Skin epidermis (tissue), 12 donors: ENCODE measurements at regions not wholly inside any gene's neighbourhood (a gene's known extent, or its start where the extent isn't known, plus 50 kb on each side); places are given as distances from the start of the nearest gene placed in this dataset.

Experiments
- H3K27ac ChIP-seq, 21 experiments: fragments of 200-600 bp; sonication (generic) in 11 of 21; one replicate each; pipeline ENCODE4 v1.5.0; 2020; ENCODE audit warnings: mild to moderate bottlenecking in 3 of 21, inconsistent platforms in 2 of 21, moderate library complexity in 2 of 21
- H3K4me3 ChIP-seq, 7 experiments: fragments of 200-600 bp; sonication (generic) in 2 of 7; one replicate each; pipeline ENCODE4 v1.5.0; 2020; ENCODE audit warnings: inconsistent platforms in 2 of 7, mild to moderate bottlenecking in 2 of 7, moderate library complexity in 1 of 7

DNA sequence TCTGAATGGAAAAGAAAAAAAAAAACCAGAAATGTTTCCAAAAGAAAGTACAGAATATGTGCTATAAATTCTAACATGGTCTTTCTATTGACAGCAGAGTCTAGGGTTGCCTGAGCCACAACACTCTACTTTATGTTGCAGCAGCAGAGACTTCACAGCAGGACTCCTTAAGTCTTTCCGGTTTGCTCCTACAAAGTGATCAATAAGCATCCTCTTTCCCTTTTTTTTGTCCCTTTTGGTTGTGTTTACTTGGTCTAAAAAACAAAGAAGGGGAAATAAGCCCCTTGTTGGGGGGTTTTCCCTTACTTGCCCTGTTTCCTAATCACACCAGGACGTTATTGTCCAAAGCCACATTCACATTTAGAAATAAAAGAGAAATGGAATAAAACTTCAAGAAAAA, 163.1 kb upstream of the MPPED2 start:
- Histone ChIP-seq H3K27ac (no peak overlapping the region), H3K4me3 (no peak overlapping the region)

DNA sequence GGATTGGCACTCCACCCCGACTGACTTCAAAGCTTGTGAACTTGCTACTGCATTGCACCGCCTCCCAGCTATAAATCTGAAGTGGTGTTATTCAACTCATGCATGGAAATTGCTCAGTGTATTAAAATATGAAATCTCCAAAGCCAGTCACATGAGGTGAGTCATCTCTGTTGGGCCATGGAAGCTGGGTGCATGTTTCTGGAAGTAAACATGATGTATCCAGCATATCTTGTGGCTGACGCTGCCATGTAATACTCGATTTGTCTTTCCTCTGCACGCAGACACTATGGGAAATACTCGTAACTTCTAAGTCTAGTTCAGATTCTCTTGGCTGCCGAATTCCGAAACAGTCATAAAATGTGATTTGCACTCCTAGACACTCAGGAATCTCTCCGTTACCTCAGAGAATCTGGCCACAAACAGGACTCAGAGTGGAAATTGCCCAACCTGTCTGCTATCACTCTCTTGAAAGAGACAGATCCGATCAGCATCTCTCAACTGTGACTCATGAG, 154.9 kb upstream of the MPPED2 start:
- H3K27ac ChIP-seq, result no peak overlapping the region
- H3K4me3 ChIP-seq, result no peak overlapping the region

DNA sequence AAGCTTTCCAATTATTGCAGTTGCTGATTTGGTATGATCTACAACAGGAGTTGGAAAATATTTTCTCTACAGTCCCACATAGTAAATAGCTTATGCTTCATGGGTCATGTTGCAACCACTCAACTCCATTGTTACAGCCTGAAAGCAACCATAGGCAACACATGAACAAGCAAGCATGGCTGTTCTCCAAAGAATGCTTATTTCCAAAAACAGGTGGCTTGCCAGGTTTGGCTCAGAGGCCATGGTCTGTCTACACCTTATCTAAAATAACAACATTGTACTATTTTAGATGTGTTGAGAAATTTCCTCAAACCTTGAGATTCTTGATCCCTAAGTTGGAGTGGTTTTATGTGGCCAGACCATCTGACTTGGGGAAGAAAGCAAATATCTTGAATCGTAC, 153.9 kb upstream of the MPPED2 start:
- Histone ChIP-seq H3K27ac (no peak overlapping the region), H3K4me3 (no peak overlapping the region)

DNA sequence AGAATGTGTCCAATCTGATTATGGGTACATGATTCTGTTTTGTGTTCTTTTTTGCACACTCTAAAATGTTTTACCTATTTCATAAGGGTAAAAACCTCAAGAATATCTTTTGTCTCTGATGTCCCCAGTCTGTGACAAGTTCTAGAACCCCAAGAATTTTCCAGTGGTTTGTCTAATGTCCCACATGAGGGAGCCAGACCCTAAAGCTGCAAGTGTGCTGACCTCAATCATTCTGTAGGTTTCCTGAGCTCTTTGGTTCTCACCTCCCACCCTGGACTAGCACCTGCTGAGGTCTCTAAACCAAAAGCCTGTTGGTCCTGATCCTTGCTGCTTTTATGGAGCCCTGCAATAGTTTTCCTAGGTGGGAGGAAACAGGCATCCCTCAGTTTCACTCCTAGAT, 149.8 kb upstream of the MPPED2 start:
- no peak overlapping the region for H3K4me3 ChIP-seq
- no peak overlapping the region for H3K27ac ChIP-seq

DNA sequence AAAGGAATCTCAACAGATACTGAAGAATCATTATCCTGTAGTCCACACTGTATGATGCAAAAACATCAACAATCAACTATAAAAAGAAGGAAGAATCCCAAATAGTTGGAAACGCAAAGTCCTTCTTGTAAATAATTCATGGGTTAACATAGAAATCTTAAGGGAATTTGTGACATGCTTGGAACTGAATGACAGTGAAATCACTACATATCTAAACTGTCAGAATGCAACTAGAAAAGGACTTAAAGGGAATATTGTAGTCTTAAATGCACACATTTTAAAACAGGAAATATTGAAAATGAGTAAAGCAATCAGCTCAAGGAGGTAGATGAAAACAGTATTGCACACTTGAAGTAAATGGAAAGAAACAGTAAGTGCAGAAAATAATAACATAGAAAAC, 147.6 kb upstream of the MPPED2 start:
- H3K4me3 ChIP-seq, result no peak overlapping the region
- H3K27ac ChIP-seq, result no peak overlapping the region

DNA sequence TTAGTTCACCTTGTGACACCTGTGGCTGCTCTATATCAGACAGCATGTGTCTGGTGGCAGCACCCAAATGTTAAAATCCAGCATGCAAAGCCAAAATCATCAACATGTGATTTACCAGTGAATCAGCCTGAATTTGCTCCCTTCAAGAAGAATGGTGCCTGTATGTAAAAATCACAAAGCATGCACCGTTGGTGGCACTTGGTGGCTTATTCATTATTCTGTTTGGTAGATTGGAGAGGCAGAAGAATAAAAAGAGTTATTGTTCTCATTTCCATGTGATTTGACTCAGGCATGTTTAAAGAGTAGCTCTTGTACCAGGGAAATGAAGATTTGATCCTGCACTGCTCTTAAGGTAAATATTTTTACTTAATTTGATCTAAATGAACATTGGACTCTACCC, 143.9 kb upstream of the MPPED2 start:
- Histone ChIP-seq H3K4me3 (no peak overlapping the region), H3K27ac (no peak overlapping the region)

DNA sequence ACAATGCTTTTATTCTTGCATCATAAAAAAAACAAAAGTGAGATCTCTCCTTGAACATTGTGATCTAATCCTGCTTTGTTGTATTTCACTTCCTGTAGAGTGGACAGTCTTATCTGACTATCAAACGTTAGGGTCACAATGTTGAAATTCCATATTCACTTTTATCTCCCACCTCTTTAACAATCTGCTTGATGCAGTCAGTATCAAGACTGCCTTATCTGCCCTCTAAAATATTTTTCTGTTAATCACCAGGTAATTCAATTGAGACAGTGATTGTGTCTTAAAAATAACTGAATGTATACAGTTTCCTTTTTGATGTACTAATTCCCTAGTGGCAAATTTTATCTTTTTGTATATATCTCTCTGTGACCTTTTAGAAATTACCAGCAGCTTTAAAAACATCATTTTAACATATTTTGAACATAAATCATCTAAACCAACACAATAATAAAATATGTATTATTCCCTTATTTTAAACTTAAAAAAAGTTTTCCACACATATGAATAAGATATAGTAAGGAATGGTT, 143.1 kb upstream of the MPPED2 start:
- Histone ChIP-seq H3K27ac (no peak overlapping the region), H3K4me3 (no peak overlapping the region)

DNA sequence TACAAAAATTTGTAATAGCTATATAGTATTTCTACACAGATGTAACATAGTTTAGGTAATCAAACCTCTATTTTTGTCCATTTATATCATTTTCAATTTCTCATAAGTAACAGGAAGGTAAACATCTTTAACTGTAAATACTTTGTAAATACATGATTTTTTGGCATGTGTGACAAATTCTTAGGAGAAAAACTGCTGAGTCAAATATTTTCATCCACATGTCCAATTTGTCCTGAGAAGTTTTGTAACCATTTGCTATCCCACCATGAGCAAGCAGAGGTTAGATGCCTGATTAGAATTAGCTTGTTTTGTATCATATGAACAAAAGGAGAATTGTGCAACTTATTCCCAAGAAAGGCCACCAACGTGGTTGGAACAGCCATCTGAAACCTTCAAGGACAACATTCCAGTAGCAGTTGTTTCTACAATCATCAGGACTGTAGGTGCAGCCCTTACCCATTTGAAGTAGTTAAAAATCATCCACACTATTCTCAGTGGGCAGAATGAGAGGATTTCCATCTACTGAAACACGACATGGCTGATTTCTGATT, 139.6 kb upstream of the MPPED2 start:
- no peak overlapping the region for H3K4me3 ChIP-seq
- H3K27ac ChIP-seq, result no peak overlapping the region

DNA sequence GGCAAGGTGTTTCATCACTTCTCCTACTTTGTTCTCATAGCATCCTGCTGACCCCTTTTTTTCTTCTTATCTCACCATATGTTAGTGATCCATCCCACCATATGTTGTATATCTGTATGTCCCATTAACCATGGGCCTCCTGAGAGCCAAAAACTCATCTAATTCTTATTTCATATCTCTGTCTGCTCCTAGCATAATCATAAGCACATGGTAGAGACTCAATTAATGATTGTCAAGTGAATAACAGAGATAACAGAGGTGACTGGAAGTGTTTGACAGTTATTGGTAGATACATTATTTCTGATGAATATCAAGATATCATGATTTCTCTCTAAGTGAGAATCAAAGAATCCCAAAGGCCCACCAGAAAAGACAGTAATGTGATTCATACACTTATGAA, 138.1 kb upstream of the MPPED2 start:
- Histone ChIP-seq H3K27ac (no peak overlapping the region), H3K4me3 (no peak overlapping the region)

DNA sequence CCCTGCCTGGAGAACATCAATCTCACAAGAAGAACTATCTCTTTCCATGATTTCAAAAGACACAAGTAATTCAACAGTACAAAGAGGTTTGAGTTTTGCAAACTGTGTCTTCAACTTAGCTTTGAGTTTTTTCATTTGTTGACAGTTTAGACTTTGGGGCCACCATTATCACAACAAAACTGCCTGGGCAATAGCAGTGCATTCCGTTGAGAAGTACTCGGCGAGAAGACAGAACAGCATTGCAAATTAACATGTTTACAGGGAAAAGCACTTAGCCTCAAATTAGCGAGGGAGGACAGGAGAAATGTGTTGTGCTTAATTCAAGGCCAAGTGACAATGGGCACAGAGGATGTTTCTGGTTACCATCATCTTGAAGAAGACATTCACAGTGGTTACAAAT, 133.2 kb upstream of the MPPED2 start:
- no peak overlapping the region for H3K27ac ChIP-seq
- H3K4me3 ChIP-seq, result no peak overlapping the region

DNA sequence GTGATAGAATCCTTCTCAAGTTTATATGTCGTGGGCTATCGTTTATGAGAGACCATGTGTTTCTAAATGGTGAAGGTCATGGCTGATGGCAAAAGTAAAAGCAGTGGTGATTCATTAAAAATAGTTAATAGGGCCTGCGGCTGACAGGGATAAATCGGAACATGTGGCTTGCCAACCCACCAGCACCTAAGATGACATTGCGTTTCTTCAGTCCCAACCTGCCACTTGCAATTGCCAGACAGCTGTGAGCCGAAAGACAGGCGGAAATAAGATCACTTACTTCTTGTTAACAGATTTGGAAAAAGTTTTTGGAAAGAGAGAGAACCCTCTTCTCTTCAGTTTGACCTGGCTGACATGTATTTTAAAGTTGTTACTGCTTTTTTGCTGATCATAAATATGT, 131.5 kb upstream of the MPPED2 start:
- no peak overlapping the region for H3K27ac ChIP-seq
- H3K4me3 ChIP-seq, result no peak overlapping the region

DNA sequence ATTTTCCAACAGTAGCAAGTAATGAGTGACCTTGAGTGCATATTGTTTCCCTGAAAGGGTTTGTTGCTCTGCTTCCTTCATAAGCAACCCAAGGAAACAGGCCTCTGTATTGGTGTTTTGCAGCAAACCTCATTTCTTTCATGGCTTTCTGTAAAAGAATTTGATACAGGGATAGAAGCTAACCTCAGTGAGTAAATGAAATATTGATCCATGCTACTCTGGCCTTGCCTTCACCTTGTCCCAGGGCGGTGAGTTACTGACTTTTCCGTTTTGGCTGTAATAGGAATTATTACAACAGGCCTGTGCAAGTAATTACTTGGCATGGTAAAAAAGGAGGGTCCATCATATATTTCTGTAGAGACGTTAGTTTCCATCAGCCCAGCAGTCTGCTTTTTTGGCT, 130.9 kb upstream of the MPPED2 start:
- H3K27ac ChIP-seq, result no peak overlapping the region

DNA sequence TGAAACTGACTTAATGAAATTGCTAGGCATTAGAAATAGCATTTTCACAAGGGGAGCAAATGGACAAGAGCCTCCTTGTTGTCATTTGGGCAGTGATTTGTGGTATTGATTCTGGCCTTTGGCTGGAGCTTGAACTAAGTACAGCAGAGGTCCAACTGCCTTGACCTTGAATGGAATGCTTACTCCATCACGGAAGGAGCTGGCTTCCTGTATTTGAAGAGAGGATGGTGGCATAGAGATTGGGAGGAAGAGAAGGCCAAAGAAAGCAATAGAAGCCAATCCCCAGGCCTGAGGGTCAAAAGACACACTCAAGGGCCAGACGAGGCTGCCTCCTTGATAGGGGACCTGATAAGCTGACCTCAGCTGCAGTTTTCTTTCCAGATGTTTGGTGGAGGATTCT, 126.6 kb upstream of the MPPED2 start:
- Histone ChIP-seq H3K4me3 (no peak overlapping the region), H3K27ac (no peak overlapping the region)

More for the DNA sequence above, 130.9 kb upstream of the MPPED2 start:
- H3K4me3 ChIP-seq, result no peak overlapping the region

DNA sequence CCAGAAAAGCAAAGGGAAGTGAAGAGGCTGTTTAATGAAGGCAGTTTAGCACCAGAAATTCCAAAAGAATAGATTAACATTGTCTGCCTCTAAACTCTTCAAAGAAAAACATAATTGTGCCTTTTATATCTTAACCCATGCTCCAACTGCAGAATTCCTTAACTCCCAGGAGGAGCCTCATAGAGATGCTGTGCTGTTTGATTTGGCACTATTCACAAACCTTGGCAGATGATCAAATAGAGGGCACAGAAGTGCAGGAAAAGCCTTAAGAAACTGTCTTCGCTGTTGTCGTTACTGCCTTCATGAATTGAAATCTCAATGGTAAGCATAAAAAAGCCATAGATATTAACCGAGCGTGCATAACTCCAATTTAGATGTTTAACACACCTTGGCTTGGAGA, 124.1 kb upstream of the MPPED2 start:
- no peak overlapping the region for H3K4me3 ChIP-seq
- H3K27ac ChIP-seq, result no peak overlapping the region

DNA sequence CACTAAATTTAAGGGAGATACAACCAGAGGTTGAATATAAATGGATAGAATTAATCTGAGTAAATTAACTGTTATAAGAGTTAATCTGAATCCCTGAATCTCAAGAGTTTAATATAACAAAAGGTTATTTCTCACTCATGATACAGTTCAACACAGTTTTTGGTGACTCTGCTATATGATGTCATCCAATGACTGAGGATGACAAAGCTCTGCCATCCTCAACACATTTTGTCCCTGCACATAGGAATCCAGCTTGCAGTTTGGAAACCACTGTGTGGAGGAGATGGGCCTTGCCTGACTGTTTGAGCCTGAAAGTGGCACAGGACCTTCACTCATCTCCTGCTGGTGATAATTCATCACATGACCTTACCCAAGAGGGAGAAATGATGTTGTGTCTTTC, 121.0 kb upstream of the MPPED2 start:
- H3K27ac ChIP-seq, result no peak overlapping the region
- no peak overlapping the region for H3K4me3 ChIP-seq

DNA sequence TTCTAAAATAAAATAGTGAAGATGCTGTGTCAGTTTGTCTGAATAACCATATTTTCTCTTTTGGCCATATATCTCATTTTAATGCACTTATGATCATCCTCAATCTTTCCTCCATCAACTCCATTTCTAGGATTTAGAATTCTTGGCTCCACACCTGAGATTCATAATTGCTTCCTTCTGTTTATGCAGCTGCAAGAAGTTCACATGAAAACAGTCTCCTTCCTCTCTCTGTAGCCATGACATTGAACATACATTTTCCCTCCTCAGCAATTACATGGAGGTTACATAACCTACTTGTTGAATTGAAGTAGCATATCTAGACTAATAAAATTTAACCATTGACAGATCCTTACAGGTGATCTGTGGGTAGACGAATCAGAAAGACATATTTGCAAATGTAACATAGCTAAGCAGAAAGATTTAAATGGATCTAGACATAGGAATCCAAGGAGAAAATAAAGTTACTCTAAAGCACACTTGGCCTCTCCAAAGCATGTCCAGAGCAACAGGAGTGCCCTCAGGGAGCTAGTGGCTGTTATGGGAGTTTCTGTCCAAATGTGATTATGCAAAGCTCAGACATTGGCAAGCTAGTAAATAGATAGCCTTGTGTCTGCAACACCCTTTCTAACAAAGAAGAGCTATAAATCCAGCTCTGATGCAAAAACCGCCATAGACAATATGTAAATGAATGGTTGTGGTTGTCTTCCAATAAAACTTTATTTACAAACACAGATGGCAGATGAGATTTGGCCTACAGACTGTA, 119.9 kb upstream of the MPPED2 start:
- Histone ChIP-seq H3K4me3 (no peak overlapping the region), H3K27ac (no peak overlapping the region)

DNA sequence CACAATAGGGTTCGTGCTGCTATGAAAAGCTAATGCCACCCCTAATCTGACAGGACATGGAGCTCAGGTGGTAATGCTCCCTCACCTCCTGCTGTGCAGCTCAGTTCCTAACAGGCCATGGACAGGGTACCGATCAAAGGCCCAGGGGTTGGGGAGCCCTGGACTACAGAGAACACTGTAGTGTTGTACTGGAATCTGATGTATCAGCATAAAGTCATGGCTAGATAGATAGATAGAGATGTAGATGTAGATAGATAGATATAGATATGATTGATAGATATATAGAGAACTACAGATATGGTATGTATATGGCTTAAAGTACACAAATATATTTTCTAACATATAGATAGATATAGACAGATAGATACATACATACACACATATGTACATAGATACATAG, 112.3 kb upstream of the MPPED2 start:
- Histone ChIP-seq H3K4me3 (no peak overlapping the region), H3K27ac (no peak overlapping the region)

DNA sequence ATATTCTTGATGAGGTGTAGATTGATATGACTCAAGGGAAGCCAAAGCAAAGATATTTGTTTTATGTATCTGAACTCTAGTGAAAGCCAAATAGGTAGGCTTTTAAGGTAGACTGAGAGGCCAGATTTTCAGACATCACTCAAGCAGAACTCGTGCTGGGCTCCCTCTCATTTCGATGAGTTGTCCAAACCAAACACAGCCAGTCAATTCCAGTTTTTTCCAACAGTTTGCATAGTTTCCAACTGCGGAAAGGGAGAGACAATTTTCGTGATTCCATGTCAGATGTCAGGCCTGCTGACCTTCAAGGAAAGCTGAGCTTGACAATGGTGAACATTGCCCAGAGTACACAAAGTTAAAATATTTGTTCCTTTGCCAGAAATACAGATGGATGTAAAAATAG, 110.9 kb upstream of the MPPED2 start:
- H3K4me3 ChIP-seq, result no peak overlapping the region
- H3K27ac ChIP-seq, result no peak overlapping the region

DNA sequence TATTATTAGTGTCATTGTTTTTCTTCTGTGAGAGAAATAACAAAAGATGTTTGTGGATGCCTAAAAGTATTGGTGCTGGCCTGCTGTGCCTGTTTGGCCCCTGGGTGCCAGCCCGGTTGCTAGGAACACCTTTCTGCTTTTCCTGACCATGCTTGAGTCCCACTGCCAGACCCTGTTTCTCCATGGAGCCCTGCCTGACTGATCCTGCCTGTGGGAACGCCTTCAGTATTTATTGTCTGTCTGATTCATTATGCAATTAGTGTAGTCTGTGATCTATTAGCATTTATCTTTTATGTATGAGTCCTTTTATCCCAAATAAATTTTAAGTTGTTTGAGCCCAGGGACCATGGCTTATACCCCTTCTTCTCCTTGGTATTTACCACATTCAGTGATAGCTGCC, 98.6 kb upstream of the MPPED2 start:
- no peak overlapping the region for H3K4me3 ChIP-seq
- H3K27ac ChIP-seq, result no peak overlapping the region

DNA sequence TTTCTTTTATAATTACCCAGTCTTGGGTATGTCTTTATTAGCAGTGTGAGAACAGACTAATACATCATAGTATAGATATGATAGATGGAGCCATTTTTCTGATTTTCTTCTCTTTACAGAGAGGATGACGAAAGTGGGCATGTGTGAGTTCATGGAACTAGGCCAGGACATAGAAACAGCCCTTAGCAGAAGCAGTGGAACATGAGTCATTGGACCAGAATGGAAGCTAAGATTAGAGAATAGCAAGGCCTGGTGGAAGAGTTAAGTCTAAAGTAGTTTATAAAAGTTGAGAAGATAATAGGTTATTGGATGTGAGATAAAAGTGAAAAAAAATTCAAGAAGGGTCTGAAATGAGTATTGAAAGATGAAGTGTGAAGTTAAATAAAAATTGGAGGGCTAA, 97.0 kb upstream of the MPPED2 start:
- no peak overlapping the region for H3K27ac ChIP-seq
- H3K4me3 ChIP-seq, result no peak overlapping the region

DNA sequence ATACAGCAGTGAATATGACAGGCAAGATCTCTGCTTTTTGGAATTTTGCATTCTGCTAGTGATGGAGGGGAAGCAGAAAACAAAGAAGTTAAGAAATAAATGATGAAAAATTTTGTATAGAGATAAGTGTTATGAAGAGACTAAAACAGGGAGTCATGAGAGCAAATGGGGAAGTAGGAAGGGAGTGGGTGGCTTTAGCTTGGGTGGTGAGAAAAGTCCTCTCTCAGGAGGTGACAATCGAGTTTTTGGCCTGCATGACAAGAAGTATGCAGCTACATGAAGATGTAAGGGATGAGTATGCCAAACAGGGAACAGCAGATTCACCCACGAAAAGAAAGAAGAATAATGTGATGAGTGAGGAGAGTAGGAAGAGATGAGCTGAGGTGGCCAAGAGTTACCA, 80.7 kb upstream of the MPPED2 start:
- Histone ChIP-seq H3K27ac (no peak overlapping the region), H3K4me3 (no peak overlapping the region)

DNA sequence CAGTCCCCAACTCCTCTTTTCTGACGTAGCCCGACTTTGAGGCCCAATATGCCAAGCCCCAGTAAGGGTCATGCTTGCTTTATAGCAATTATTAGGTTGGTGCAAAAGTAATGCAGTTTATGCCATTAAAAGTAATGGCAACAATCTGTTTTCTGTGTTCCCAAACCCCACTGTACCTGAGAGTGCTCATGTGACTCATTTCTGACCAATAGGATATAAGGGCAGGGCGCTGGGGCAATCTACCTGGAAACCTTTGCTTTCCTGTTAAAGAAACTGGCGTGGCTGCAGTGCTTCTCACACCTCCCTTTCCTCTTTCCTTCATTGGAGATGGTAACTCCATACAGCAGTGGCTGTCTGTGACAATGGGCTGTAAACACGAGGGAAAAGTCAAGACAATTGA, 78.9 kb upstream of the MPPED2 start:
- Histone ChIP-seq H3K4me3 (no peak overlapping the region), H3K27ac (no peak overlapping the region)
